SK-N-SH (cell line): ENCODE measurements at regions not wholly inside any gene's neighbourhood (a gene's known extent, or its start where the extent isn't known, plus 50 kb on each side); places are given as distances from the start of the nearest gene placed in this dataset.

Source experiments
- CTCF ChIA-PET: fragments of 300-600, 350-600 bp; formaldehyde crosslinking; extraction: SDS; loops from one replicate; lab custom pipeline; 2021; lab: Yijun Ruan, JAX
- POLR2A ChIA-PET: fragments of 350-600 bp; sonication (Branson Sonifier 250); formaldehyde crosslinking; extraction: SDS; loops from one replicate; lab custom pipeline; 2020; ENCODE audit warnings: antibody characterized with exemption, inconsistent platforms; lab: Yijun Ruan, JAX
- DNase-seq: peaks from one replicate; pipeline ENCODE4 v3.0.0; 2012
- H2AFZ ChIP-seq: fragments of 200-600 bp; sonication (generic); 2 replicates; pipeline ENCODE4 v1.8.1; 2016; ENCODE audit warnings: antibody characterized with exemption, mild to moderate bottlenecking, low read depth
- H3F3A ChIP-seq: fragments of 200-600 bp; sonication (generic); replicated peaks from 2 replicates; pipeline ENCODE3; 2016; ENCODE audit warnings: antibody characterized with exemption, mild to moderate bottlenecking; ENCODE audit not compliant: insufficient read depth
- H3K27ac ChIP-seq, 2 experiments: fragments of 200-500 bp in 1 of 2; fragments of 200-600 bp in 1 of 2; sonication (Bioruptor generic) in 1 of 2; sonication (generic), shearing (Covaris generic) in 1 of 2; 2 replicates each; pipeline versions ENCODE4 v1.5.1 to v1.6.1; 2014 to 2016; ENCODE audit warnings: low read depth in 2 of 2, inconsistent platforms in 1 of 2, low read length in 1 of 2, mild to moderate bottlenecking in 1 of 2, mixed read lengths in 1 of 2
- H3K27me3 ChIP-seq: fragments of 200-600 bp; sonication (generic), shearing (Covaris generic); 2 replicates; pipeline ENCODE4 v1.6.1; 2016; ENCODE audit warnings: mixed run types; ENCODE audit not compliant: insufficient read depth
- H3K36me3 ChIP-seq, 2 experiments: fragments of 200-500 bp in 1 of 2; fragments of 200-600 bp in 1 of 2; sonication (Bioruptor generic) in 1 of 2; sonication (generic) in 1 of 2; replicated peaks in 1 of 2; 2 replicates each; pipeline versions ENCODE3 to v1.5.1; 2014 to 2016; ENCODE audit warnings: low read length in 1 of 2, mild to moderate bottlenecking in 1 of 2; ENCODE audit not compliant: insufficient read depth in 2 of 2, control insufficient read depth in 1 of 2
- H3K4me1 ChIP-seq, 2 experiments: fragments of 200-500 bp in 1 of 2; fragments of 200-600 bp in 1 of 2; sonication (Bioruptor generic) in 1 of 2; sonication (generic), shearing (Covaris generic) in 1 of 2; 2 replicates each; pipeline versions ENCODE4 v1.5.1 to v1.6.1; 2014 to 2016; ENCODE audit warnings: low read depth in 1 of 2, low read length in 1 of 2, mixed run types in 1 of 2; ENCODE audit not compliant: insufficient read depth in 2 of 2, control insufficient read depth in 1 of 2
- H3K4me2 ChIP-seq: fragments of 200-600 bp; sonication (generic), shearing (Covaris generic); 2 replicates; pipeline ENCODE4 v1.6.1; 2017; ENCODE audit warnings: mixed run types
- H3K4me3 ChIP-seq, 2 experiments: fragments of 200-500 bp in 1 of 2; fragments of 200-600 bp in 1 of 2; sonication (Bioruptor generic) in 1 of 2; sonication (generic), shearing (Covaris generic) in 1 of 2; 2 replicates each; pipeline versions ENCODE4 v1.5.1 to v1.8.1; 2014 to 2016; ENCODE audit warnings: low read depth in 2 of 2, inconsistent platforms in 1 of 2, low read length in 1 of 2, mild to moderate bottlenecking in 1 of 2, mixed read lengths in 1 of 2, moderate library complexity in 1 of 2
- H3K79me2 ChIP-seq: fragments of 200-600 bp; sonication (generic); 2 replicates; pipeline ENCODE4 v1.8.1; 2017; ENCODE audit warnings: mild to moderate bottlenecking; ENCODE audit not compliant: insufficient read depth
- H3K9ac ChIP-seq: fragments of 200-600 bp; sonication (generic); 2 replicates; pipeline ENCODE4 v1.6.1; 2017; ENCODE audit warnings: mixed run types
- H3K9me2 ChIP-seq: fragments of 200-600 bp; sonication (generic); 2 replicates; pipeline ENCODE4 v1.6.1; 2017; ENCODE audit warnings: mixed run types
- H3K9me3 ChIP-seq: fragments of 200-600 bp; sonication (generic); 2 replicates; pipeline ENCODE4 v1.6.1; 2017; ENCODE audit warnings: mixed run types, mild to moderate bottlenecking, moderate library complexity
- H4K20me1 ChIP-seq: fragments of 200-600 bp; sonication (generic); 2 replicates; pipeline ENCODE4 v1.6.1; 2017; ENCODE audit warnings: mild to moderate bottlenecking, mixed run types; ENCODE audit not compliant: insufficient read depth
- CHD2 ChIP-seq: fragments of 150-350 bp; IDR thresholded peaks from 2 replicates; pipeline ENCODE4 v1.6.1; 2018; ENCODE audit warnings: low read length; ENCODE audit not compliant: partially characterized antibody
- ELF1 ChIP-seq: IDR thresholded peaks from 2 replicates; pipeline ENCODE4 v1.4.0; 2012
- EP300 ChIP-seq, 2 experiments: IDR thresholded peaks; 2 replicates each; pipeline versions ENCODE4 v1.4.0 to v1.6.1; 2012; ENCODE audit warnings: borderline replicate concordance in 1 of 2, low read depth in 1 of 2, low read length in 1 of 2
- EZH2phosphoT487 ChIP-seq: fragments of 200-600 bp; sonication (generic); IDR thresholded peaks from 2 replicates; pipeline ENCODE4 v1.6.1; 2017; ENCODE audit warnings: low read depth, mixed run types, mild to moderate bottlenecking, antibody characterized with exemption, moderate library complexity, borderline replicate concordance
- FOXJ3 ChIP-seq: sonication (generic); formaldehyde crosslinking; IDR thresholded peaks from 2 replicates; pipeline ENCODE4 v1.5.1; 2020; ENCODE audit warnings: mild to moderate bottlenecking, missing genetic modification reagents
- FOXM1 ChIP-seq: IDR thresholded peaks from 2 replicates; pipeline ENCODE4 v1.4.0; 2012; ENCODE audit warnings: low read depth, mild to moderate bottlenecking
- MEF2A ChIP-seq: IDR thresholded peaks from 2 replicates; pipeline ENCODE4 v1.4.0; 2012; ENCODE audit warnings: low read depth, borderline replicate concordance
- MXI1 ChIP-seq: IDR thresholded peaks from 2 replicates; pipeline ENCODE4 v1.6.1; 2012; ENCODE audit warnings: mild to moderate bottlenecking, low read depth, low read length, improper control_type of control experiment
- NRF1 ChIP-seq: IDR thresholded peaks from 2 replicates; pipeline ENCODE4 v1.6.1; 2012; ENCODE audit warnings: low read depth, mild to moderate bottlenecking, low read length
- POLR2AphosphoS5 ChIP-seq: IDR thresholded peaks from 2 replicates; pipeline ENCODE4 v1.6.1; 2012; ENCODE audit warnings: low read depth, low read length
- RXRA ChIP-seq: IDR thresholded peaks from 2 replicates; pipeline ENCODE4 v1.4.0; 2012; ENCODE audit warnings: low read depth, mild to moderate bottlenecking, borderline replicate concordance
- SIN3A ChIP-seq: IDR thresholded peaks from 2 replicates; pipeline ENCODE4 v1.6.1; 2012; ENCODE audit warnings: low read depth, mild to moderate bottlenecking, low read length, moderate library complexity, borderline replicate concordance
- TEAD4 ChIP-seq: IDR thresholded peaks from 2 replicates; pipeline ENCODE4 v1.4.0; 2012; ENCODE audit warnings: mild to moderate bottlenecking, borderline replicate concordance; ENCODE audit not compliant: insufficient read depth
- YY1 ChIP-seq: IDR thresholded peaks from 2 replicates; pipeline ENCODE4 v1.4.0; 2012; ENCODE audit warnings: low read depth, mild to moderate bottlenecking
- WGBS: methylation state at CpG from one replicate; pipeline ENCODE4 v1.1.6; 2017; ENCODE audit warnings: low lambda C conversion rate; 5-methylcytosine and 5-hydroxymethylcytosine counted together
- TF ChIP-seq, protein P1 (sequence below): IDR thresholded peaks from 2 replicates; pipeline ENCODE4 v1.6.1; 2012; ENCODE audit warnings: mild to moderate bottlenecking, low read depth, low read length, moderate library complexity
- TF ChIP-seq, protein P2 (sequence below): fragments of 150-350 bp; IDR thresholded peaks from 2 replicates; pipeline ENCODE4 v1.6.1; 2016; ENCODE audit warnings: mild to moderate bottlenecking, low read depth, low read length
- TF ChIP-seq, protein P3 (sequence below): IDR thresholded peaks from 2 replicates; pipeline ENCODE4 v1.4.0; 2012; ENCODE audit warnings: low read depth, borderline replicate concordance
- TF ChIP-seq, protein P4 (sequence below): IDR thresholded peaks from 2 replicates; pipeline ENCODE4 v1.4.0; 2012; ENCODE audit warnings: low read depth, borderline replicate concordance

DNA sequence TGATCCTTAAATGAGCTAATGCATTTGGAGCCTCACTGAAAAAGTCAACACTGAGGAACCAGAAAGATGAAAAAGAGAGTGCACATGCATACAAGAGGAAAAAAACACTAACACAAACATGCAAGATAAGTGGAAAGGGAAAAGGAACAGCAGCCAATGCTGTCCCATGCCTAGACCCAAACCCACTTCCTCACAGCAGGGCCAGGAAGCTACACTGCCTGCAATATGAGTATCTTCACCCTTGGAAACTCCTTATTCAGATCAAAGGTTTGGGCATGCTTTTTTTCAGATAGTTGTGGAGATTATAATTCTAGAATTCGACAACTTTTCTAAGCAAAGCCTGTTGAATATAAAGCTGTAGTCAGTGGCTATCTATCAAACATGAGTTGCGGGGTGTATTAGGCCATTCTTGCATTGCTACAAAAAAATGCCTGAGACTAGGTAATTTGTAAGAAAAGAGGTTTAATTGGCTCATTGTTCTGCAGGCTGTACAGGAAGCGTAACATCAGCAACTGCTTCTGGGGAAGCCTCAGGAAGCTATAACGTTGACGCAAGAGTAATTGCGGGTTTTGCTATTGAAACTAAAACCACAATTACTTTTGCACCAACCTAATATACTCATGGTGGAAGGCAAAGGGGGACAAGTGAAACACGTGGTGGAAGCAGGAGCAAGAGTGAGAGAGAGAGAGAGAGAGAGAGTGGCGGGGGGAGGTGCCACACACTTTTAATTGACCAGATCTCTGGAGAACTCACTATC is 138.2 kb downstream of the MBD2 start (continued):
- TF ChIP-seq SIN3A (no peak), NRF1 (no peak), POLR2AphosphoS5 (no peak), RXRA (no peak), ELF1 (no peak), MXI1 (no peak), FOXM1 (no peak)
- TF ChIP-seq, protein P1, sequence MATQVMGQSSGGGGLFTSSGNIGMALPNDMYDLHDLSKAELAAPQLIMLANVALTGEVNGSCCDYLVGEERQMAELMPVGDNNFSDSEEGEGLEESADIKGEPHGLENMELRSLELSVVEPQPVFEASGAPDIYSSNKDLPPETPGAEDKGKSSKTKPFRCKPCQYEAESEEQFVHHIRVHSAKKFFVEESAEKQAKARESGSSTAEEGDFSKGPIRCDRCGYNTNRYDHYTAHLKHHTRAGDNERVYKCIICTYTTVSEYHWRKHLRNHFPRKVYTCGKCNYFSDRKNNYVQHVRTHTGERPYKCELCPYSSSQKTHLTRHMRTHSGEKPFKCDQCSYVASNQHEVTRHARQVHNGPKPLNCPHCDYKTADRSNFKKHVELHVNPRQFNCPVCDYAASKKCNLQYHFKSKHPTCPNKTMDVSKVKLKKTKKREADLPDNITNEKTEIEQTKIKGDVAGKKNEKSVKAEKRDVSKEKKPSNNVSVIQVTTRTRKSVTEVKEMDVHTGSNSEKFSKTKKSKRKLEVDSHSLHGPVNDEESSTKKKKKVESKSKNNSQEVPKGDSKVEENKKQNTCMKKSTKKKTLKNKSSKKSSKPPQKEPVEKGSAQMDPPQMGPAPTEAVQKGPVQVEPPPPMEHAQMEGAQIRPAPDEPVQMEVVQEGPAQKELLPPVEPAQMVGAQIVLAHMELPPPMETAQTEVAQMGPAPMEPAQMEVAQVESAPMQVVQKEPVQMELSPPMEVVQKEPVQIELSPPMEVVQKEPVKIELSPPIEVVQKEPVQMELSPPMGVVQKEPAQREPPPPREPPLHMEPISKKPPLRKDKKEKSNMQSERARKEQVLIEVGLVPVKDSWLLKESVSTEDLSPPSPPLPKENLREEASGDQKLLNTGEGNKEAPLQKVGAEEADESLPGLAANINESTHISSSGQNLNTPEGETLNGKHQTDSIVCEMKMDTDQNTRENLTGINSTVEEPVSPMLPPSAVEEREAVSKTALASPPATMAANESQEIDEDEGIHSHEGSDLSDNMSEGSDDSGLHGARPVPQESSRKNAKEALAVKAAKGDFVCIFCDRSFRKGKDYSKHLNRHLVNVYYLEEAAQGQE: no peak
- TF ChIP-seq, protein P2, sequence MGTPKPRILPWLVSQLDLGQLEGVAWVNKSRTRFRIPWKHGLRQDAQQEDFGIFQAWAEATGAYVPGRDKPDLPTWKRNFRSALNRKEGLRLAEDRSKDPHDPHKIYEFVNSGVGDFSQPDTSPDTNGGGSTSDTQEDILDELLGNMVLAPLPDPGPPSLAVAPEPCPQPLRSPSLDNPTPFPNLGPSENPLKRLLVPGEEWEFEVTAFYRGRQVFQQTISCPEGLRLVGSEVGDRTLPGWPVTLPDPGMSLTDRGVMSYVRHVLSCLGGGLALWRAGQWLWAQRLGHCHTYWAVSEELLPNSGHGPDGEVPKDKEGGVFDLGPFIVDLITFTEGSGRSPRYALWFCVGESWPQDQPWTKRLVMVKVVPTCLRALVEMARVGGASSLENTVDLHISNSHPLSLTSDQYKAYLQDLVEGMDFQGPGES: no peak
- TF ChIP-seq, protein P3, sequence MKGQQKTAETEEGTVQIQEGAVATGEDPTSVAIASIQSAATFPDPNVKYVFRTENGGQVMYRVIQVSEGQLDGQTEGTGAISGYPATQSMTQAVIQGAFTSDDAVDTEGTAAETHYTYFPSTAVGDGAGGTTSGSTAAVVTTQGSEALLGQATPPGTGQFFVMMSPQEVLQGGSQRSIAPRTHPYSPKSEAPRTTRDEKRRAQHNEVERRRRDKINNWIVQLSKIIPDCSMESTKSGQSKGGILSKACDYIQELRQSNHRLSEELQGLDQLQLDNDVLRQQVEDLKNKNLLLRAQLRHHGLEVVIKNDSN: no peak

DNA sequence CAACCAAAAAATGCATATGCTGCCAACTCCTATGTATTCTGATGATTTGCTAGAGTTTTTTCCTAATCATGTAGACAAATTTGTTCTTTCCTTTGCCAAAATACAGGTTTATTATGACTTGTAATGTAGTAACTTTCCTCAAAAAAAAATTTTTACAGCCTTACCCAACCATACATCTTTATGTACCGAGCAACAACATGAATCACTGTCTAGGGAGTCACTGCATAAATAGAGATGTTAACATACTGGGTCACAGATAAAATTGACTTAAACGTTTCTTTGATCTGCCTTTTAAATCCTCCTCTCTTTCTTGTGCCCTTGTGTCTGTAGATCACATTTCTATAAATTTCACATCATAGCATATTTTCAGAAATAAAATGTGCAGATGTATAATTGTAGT is 143.6 kb downstream of the MBD2 start:
- Histone ChIP-seq H3K4me3 (no peak overlapping the region), H2AFZ (no peak overlapping the region), H3K79me2 (no peaks in the 10 kb centered on the region), H3K4me2 (no peak overlapping the region), H3K36me3 (no peaks in the 10 kb centered on the region), H3K9me2 (no peaks in the 10 kb centered on the region), H3K27ac (no peak overlapping the region), H4K20me1 (no peaks in the 10 kb centered on the region), H3K4me1 (no peaks in the 10 kb centered on the region), H3K27me3 (no peaks in the 10 kb centered on the region), H3K9ac (no peak overlapping the region), H3K9me3 (no peaks in the 10 kb centered on the region), H3F3A (no peaks in the 10 kb centered on the region)
- TF ChIP-seq TEAD4 (no peak), ELF1 (no peak), RXRA (no peak), FOXM1 (no peak), EZH2phosphoT487 (no peak), YY1 (no peak), CHD2 (no peak), POLR2AphosphoS5 (no peak), SIN3A (no peak), MEF2A (no peak), FOXJ3 (CRISPR knock-in tag) (no peak), EP300 (IDR thresholded peaks at IDR 0.05; ENCODE audit: borderline replicate concordance in 1 of 2, low read depth in 1 of 2, low read length in 1 of 2) (no peak)
- TF ChIP-seq, protein P4, sequence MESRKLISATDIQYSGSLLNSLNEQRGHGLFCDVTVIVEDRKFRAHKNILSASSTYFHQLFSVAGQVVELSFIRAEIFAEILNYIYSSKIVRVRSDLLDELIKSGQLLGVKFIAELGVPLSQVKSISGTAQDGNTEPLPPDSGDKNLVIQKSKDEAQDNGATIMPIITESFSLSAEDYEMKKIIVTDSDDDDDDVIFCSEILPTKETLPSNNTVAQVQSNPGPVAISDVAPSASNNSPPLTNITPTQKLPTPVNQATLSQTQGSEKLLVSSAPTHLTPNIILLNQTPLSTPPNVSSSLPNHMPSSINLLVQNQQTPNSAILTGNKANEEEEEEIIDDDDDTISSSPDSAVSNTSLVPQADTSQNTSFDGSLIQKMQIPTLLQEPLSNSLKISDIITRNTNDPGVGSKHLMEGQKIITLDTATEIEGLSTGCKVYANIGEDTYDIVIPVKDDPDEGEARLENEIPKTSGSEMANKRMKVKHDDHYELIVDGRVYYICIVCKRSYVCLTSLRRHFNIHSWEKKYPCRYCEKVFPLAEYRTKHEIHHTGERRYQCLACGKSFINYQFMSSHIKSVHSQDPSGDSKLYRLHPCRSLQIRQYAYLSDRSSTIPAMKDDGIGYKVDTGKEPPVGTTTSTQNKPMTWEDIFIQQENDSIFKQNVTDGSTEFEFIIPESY: no peak
- TF ChIP-seq, protein P3: no peak
- DNase-seq: no peak
- ChIA-PET POLR2A (no interaction called here), CTCF (no interaction called here)
- 14% methylated on average over 2 of the region's 2 CpGs for WGBS
